HL-60 (cell line): ENCODE measurements at regions not wholly inside any gene's neighbourhood (a gene's known extent, or its start where the extent isn't known, plus 50 kb on each side); places are given as distances from the start of the nearest gene placed in this dataset.
A peak's percentile ranks its signal among the peaks of the same experiment; 100 is the strongest.

Source experiments
- DNase-seq, 2 experiments: peaks; one replicate each; pipeline ENCODE4 v3.0.0-alpha.2; 2010 to 2020; ENCODE audit warnings: low read depth in 1 of 2, low spot score in 1 of 2
- H3K27ac ChIP-seq: fragments of 250-450 bp; sonication (Bioruptor Pico); replicated peaks from 2 replicates; pipeline ENCODE4 v1.5.1; 2020; ENCODE audit warnings: mild to moderate bottlenecking, moderate library complexity
- H3K27me3 ChIP-seq: fragments of 250-450 bp; sonication (Bioruptor Pico); 2 replicates; pipeline ENCODE4 v1.5.1; 2021; ENCODE audit warnings: mild to moderate bottlenecking, moderate library complexity; ENCODE audit not compliant: insufficient read depth, poor library complexity, severe bottlenecking
- H3K4me3 ChIP-seq: replicated peaks from 2 replicates; pipeline ENCODE4 v1.5.1; 2011; ENCODE audit warnings: mild to moderate bottlenecking, control low read depth, low read length; ENCODE audit not compliant: insufficient read depth
- GABPA ChIP-seq: IDR thresholded peaks from 2 replicates; pipeline ENCODE4 v1.6.1; 2012; ENCODE audit warnings: low read depth
- POLR2AphosphoS5 ChIP-seq: IDR thresholded peaks from 2 replicates; pipeline ENCODE4 v1.6.1; 2012; ENCODE audit warnings: low read depth
- REST ChIP-seq: IDR thresholded peaks from 2 replicates; pipeline ENCODE4 v1.6.1; 2012; ENCODE audit warnings: low read depth; ENCODE audit not compliant: insufficient replicate concordance
- SPI1 ChIP-seq: IDR thresholded peaks from 2 replicates; pipeline ENCODE4 v1.6.1; 2012; ENCODE audit warnings: low read depth, mild to moderate bottlenecking, borderline replicate concordance
- TF ChIP-seq, protein P1 (sequence below): IDR thresholded peaks from one replicate; pipeline ENCODE4 v1.5.1; 2011; ENCODE audit warnings: low read length, control low read depth, inconsistent platforms; ENCODE audit not compliant: insufficient read depth

DNA sequence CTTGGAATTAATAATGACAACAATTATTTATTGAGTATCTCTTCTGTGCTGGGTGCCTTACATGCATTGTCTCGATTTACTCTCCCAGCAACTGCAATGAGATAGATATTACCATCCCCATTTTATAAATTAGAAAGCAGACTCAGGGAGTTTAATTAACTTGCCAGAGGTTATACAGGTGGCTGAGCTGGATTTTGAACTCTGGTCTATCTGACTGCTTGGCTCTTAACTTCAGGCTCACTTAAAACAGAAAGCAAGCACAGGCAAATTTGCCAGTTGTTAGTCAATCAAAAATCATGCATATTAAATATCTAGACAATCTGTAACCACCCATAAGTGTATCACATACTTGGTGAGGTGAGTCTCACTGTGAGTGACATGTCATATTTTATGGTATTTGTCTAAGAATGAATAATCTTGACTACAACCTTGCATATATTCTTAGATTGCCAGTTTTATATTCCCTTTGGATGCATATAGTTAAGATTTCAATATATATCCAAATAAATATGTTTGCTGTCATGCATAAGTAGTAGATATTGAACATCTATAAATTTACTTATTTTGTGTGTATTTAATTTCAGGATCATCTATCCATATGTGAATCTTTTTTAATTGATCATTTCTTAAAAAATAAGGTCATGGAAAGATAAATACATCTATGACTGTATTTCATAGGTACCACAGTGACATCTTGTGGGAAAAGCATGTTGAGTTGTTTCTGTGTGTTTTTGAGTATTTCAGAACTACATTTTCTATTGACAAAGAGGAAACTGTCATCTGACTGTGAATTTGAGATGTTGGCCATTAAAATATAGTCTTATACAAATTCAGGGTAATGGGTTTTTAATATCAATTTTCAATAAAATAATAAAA lies 112.0 kb upstream of the ARHGAP42 start:
- Histone ChIP-seq H3K27ac (no peak overlapping the region), H3K27me3 (no peaks in the 10 kb centered on the region), H3K4me3 (no peak overlapping the region)
- TF ChIP-seq SPI1 (no peak), POLR2AphosphoS5 (no peak), REST (no peak), GABPA (no peak)
- TF ChIP-seq, protein P1, sequence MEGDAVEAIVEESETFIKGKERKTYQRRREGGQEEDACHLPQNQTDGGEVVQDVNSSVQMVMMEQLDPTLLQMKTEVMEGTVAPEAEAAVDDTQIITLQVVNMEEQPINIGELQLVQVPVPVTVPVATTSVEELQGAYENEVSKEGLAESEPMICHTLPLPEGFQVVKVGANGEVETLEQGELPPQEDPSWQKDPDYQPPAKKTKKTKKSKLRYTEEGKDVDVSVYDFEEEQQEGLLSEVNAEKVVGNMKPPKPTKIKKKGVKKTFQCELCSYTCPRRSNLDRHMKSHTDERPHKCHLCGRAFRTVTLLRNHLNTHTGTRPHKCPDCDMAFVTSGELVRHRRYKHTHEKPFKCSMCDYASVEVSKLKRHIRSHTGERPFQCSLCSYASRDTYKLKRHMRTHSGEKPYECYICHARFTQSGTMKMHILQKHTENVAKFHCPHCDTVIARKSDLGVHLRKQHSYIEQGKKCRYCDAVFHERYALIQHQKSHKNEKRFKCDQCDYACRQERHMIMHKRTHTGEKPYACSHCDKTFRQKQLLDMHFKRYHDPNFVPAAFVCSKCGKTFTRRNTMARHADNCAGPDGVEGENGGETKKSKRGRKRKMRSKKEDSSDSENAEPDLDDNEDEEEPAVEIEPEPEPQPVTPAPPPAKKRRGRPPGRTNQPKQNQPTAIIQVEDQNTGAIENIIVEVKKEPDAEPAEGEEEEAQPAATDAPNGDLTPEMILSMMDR: no peak
- DNase-seq: no peak

DNA sequence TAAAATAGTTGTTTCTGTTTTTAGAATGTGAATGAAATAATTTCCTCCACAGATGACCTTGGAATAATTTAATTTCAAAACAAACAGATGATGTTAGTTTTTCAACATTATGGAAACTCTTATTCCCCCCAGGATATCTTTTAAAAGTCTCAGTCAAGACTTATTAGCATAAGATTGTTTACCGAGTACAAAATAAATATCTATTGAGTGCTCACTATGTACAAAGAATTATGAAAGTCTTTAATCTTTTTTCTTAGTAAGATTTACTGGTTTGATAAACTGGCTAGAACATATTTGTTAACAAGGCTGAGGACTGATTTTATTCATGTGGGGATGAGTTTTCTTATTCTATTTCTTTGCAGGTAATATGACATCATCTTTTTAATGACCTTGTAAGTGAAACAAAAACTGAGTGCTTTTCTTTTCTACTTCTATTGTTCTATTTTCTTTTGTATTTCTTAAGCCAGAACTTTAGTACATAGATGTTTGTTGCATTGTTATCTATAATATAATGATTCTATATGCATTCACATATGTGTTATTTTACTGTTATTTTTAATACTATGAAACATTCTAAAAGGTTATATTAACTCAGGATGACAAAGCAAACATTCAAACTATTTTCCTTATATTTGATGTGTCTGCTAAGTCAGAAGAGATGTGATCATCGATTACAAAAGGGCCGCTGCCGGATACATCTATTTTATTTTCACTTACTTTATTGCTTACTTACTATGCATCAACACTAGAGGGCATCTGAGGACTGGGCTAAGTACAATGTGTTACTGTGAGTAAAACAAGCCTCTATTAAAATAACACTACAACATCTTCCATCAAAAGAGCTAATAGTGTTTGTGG lies 111.0 kb upstream of the ARHGAP42 start:
- Histone ChIP-seq H3K27me3 (no peaks in the 10 kb centered on the region), H3K27ac (no peak overlapping the region), H3K4me3 (no peak overlapping the region)
- TF ChIP-seq POLR2AphosphoS5 (no peak), SPI1 (no peak), REST (no peak), GABPA (no peak)
- TF ChIP-seq, protein P1: peak; percentile 23
- DNase-seq: peak; percentile 8 to 9

GRCh38 chr11:100576718-100577021 lies 110.4 kb upstream of the ARHGAP42 start:
- Histone ChIP-seq H3K4me3 (no peak overlapping the region), H3K27ac (no peak overlapping the region), H3K27me3 (no peaks in the 10 kb centered on the region)
- no peak for TF ChIP-seq GABPA
- TF ChIP-seq, protein P1: no peak
- TF ChIP-seq REST: no peak
- TF ChIP-seq SPI1: no peak
- TF ChIP-seq POLR2AphosphoS5: no peak
- DNase-seq: no peak
